ENCODE measurements at regions not wholly inside any gene's neighbourhood (a gene's known extent, or its start where the extent isn't known, plus 50 kb on each side); places are given as distances from the start of the nearest gene placed in this dataset.
"Not testable (repeated sequence)": the region's sequence is repeated elsewhere in the genome, so short reads cannot be mapped to it uniquely, and the experiment has no call there.

DNA sequence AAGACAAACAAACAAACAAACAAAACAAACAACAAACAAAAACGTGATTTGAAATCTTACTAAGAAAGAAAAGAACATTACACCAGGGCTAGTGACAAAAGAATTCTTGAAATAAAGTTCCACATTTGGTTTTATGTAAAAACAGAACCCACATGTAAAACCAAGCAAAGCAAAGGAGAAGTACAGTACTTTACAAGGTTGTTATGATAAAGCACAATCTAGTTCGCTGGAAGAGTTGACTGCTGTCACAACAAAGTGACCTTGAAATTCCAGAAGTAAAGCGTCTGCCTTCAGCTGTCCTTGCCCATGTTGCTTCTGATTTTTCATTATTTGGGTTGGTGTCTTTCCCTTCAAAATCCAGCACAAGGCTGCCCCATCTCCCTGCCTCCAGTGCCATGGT is 94.8 kb upstream of the CYRIA start:
- no peak overlapping the region for H3K4me3 ChIP-seq (ENCODE audit: low read depth, low read length)
- TF ChIP-seq, protein P1, sequence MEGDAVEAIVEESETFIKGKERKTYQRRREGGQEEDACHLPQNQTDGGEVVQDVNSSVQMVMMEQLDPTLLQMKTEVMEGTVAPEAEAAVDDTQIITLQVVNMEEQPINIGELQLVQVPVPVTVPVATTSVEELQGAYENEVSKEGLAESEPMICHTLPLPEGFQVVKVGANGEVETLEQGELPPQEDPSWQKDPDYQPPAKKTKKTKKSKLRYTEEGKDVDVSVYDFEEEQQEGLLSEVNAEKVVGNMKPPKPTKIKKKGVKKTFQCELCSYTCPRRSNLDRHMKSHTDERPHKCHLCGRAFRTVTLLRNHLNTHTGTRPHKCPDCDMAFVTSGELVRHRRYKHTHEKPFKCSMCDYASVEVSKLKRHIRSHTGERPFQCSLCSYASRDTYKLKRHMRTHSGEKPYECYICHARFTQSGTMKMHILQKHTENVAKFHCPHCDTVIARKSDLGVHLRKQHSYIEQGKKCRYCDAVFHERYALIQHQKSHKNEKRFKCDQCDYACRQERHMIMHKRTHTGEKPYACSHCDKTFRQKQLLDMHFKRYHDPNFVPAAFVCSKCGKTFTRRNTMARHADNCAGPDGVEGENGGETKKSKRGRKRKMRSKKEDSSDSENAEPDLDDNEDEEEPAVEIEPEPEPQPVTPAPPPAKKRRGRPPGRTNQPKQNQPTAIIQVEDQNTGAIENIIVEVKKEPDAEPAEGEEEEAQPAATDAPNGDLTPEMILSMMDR (IDR thresholded peaks at IDR 0.05; ENCODE audit: borderline replicate concordance, insufficient read depth, low read depth, low read length) = no peak

DNA sequence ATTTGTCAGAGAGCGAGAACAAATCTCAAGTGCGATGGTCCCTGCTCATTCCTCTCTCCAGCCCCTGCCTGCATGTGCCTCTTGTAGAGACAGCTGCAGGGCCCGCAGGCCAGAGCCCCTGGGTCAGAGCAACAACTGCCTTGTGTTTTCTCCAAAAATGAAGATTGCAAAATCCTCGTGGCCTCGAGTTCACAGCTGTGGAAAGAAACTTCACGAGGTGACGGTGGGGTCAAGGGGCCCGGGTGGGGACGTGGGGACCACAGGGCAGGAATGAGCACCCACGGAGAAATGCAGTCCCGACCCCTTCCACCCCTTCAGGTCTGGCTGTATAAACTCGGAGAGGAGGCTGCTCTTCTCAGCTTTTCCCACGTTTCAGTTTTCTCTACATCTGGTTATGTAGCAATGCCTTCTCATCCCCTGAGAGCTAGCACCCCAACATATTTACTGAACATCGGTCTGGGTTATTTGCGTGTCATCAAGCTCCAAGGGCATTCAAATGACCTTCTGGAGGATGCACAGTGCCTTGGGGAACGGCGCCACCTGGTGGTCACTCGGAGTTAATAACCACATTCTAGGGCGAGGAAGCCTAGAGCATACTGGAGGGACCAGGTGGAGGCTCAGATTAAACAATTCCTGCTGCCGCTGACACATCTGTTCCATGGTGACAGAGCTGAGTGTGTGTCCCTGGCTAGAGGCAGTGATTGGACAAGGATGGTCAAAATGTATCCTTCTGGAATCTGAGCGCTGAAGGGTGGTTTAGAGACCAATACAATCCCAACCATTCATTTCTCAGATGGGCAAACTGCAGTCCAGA is 91.4 kb upstream of the CYRIA start:
- TF ChIP-seq, protein P1 (IDR thresholded peaks at IDR 0.05; ENCODE audit: borderline replicate concordance, insufficient read depth, low read depth, low read length) = peak; percentile 80
- H3K4me3 ChIP-seq (ENCODE audit: low read depth, low read length) = no peak overlapping the region

DNA sequence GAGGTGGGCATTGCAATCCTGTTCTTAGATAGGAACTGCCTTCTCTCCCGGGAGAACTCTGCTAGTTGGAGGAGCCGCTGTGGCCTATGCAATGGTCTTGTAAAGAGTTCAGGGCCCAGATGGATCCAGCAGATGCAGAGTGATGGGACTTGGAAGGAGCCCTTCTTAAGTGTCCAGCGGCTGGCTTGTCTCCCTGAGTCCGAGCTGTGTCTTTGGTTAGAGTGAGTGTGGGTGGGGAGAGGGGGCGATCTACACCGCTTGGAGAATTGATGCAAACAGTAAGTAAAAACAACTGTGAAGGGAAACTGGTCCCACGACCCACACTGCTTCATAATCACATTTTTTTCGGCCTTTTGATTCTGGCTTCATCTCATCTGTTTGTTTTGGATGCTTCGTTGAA is 89.8 kb upstream of the CYRIA start:
- H3K4me3 ChIP-seq (ENCODE audit: low read depth, low read length) = no peak overlapping the region
- TF ChIP-seq, protein P1 (IDR thresholded peaks at IDR 0.05; ENCODE audit: borderline replicate concordance, insufficient read depth, low read depth, low read length) = no peak

DNA sequence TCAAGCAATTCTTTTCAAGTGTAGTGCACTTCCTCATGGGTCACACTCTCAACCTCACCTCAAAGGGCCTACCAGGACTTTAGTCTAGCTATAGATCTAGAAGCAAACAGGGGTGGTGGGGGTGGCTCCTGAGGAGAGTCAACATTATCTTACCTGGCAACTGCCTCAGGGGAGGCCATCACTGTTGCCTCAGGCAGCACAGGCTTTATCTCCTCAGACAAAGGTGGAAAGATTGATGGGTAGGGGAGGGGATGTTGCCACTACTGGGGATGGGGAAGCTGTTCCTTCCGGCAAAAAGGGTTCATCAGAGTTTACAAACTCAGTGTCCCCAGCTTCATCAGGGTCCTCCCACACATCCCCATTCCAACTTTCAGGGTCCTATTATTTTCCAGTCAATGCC is 87.4 kb upstream of the CYRIA start:
- not testable (repeated sequence) for H3K4me3 ChIP-seq (ENCODE audit: low read depth, low read length)

DNA sequence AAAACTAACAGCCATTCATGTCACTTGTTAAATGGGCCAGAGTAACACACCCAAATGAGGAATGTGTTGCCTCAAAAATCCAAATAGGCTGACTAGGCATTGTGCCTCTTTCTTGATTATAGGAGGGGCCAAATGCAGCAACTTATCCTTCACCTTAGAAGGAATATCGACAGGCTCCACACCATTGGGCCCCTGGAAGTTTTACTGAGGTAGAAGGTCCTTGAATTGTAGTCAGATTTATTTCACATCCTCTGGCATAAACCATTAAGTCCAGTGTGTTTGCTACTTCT is 85.2 kb upstream of the CYRIA start:
- H3K4me3 ChIP-seq (ENCODE audit: low read depth, low read length) = not testable (repeated sequence)

DNA sequence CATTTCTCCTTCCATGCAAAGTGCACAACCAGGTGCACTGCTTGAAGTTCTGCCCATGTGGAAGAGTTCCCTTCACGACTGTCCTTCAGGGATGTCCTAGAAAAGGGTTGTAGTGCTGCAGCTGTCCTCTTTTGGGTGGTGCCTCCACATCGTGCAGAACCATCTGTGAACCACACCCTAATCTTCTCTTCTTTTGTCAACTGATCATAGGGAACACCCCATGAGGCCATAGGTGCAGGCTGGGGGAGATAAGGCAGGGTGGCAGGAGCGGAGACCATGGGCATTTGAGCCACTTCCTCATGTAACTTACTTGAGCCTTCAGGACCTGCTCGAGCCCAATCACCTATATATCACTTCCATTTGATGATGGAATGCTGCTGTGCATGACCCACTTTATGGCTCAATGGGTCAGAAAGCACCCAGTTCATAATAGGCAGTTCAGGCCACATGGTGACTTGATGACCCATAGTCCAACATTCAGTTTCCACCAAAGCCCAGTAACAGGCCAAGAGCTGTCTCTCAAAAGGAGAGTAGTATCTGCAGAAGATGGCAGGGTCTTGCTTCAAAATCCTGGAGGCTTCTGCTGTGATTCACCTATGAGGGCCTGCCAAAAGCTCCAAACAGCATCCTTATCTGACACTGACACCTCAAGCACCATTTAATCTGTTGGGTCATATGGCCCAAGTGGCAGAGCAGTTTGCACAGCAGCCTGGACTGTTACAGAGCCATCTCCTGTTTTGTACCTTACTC is 84.7 kb upstream of the CYRIA start:
- TF ChIP-seq, protein P1 (IDR thresholded peaks at IDR 0.05; ENCODE audit: borderline replicate concordance, insufficient read depth, low read depth, low read length) = no peak
- H3K4me3 ChIP-seq (ENCODE audit: low read depth, low read length) = no peak overlapping the region

DNA sequence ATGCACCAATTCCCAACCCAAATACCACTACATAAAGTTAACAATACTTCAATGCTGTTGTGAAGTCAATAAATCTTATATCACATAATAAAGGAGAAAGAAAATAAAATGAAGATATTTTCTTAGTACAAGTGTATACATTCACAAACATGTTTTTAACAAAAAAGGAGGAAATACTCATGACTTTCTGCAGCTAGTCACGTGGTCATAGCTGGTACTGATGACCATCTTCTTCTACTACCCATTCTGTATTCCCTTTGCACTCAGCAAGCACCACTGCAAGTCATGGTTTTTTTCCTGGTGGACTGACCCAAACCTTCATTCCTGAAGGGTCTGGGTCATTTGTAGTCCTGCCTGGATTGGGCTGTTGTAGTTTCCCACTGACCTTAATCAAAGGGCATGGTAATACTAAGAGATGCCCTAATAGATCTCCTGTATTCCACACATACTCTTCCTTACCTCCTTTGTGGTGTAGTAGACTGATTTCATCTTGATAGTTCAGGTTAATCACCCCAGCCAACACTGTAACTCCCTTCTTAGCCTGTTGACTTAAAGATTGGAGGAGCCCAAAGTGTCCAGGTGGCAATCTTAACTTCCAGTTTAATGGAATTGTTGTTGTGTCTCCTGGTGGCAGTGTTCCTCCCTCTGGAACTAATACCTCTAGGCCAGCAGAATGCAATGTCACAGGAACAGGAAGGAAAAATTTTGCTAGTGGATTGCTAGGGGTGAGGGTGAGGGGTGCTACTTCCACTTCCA is 83.1 kb upstream of the CYRIA start:
- not testable (repeated sequence) for H3K4me3 ChIP-seq (ENCODE audit: low read depth, low read length)

DNA sequence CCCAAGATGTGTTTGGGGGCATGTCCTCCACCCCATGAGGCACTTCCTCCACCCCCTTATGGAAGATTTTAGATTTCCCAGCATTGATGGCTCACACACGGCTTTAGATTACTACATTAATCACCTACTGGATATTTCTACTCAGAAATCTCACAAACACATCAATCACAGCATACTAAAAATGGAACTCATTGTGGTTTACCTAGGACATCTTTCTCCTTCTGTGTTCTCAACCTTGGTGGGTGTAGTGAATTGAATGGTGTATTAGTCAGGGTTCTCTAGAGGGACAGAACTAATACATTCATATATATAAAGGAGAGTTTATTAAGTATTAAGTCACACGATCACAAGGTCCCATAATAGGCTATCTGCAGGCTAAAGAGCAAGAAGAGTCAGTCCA is 82.1 kb upstream of the CYRIA start:
- no peak overlapping the region for H3K4me3 ChIP-seq (ENCODE audit: low read depth, low read length)
- TF ChIP-seq, protein P1 (IDR thresholded peaks at IDR 0.05; ENCODE audit: borderline replicate concordance, insufficient read depth, low read depth, low read length) = no peak
